ENCODE measurements at regions not wholly inside any gene's neighbourhood (a gene's known extent, or its start where the extent isn't known, plus 50 kb on each side); places are given as distances from the start of the nearest gene placed in this dataset.

- TF ChIP-seq CTCF (IDR thresholded peaks at IDR 0.05): no peak
- Histone ChIP-seq H3K4me1 (peaks cover 3 to 13% of the 10 kb centered on the region in 2 donors), H3K27me3 (no peaks in the 10 kb centered on the region), H3K36me3 (no peaks in the 10 kb centered on the region), H3K4me3 (no peak overlapping the region), H3K9me3 (no peaks in the 10 kb centered on the region), H3K27ac (peak overlapping the region; percentile 48 to 68)
- DNase-seq (ENCODE audit: low spot score in 2 of 2): peak in 1 of 2 donors; percentile 68
- intact Hi-C loops (cut with DNase I): loop anchor here (2.0 kb wide), 1 partner anchor 33 kb away; no protein-coding TSS in a partner anchor
These were observed 354.7 kb downstream of the STIM2 start for GRCh38 chr4:27215220-27215826.

- H3K36me3 ChIP-seq: no peaks in the 10 kb centered on the region
- H3K27me3 ChIP-seq: no peaks in the 10 kb centered on the region
- H3K27ac ChIP-seq: peak overlapping the region in 1 of 2 donors; percentile 15
- DNase-seq (ENCODE audit: low spot score in 2 of 2): no peak
- H3K9me3 ChIP-seq: no peaks in the 10 kb centered on the region
- peaks cover 3 to 13% of the 10 kb centered on the region in 2 donors for H3K4me1 ChIP-seq
- no peak for TF ChIP-seq CTCF (IDR thresholded peaks at IDR 0.05)
- H3K4me3 ChIP-seq: no peak overlapping the region
- intact Hi-C loops (cut with DNase I): no loop called here
These were observed 356.7 kb downstream of the STIM2 start for GRCh38 chr4:27217261-27217769.

GRCh38 chr4:27218013-27218412 lies 357.4 kb downstream of the STIM2 start:
- intact Hi-C loops (cut with DNase I): no loop called here
- no peaks in the 10 kb centered on the region for H3K36me3 ChIP-seq
- no peak overlapping the region for H3K27ac ChIP-seq
- no peaks in the 10 kb centered on the region for H3K27me3 ChIP-seq
- DNase-seq (ENCODE audit: low spot score in 2 of 2): no peak
- no peaks in the 10 kb centered on the region for H3K9me3 ChIP-seq
- H3K4me1 ChIP-seq: peaks cover 3 to 13% of the 10 kb centered on the region in 2 donors
- H3K4me3 ChIP-seq: no peak overlapping the region
- TF ChIP-seq CTCF (IDR thresholded peaks at IDR 0.05): no peak

- no peaks in the 10 kb centered on the region for H3K27me3 ChIP-seq
- intact Hi-C loops (cut with DNase I): no loop called here
- H3K4me3 ChIP-seq: no peak overlapping the region
- TF ChIP-seq CTCF (IDR thresholded peaks at IDR 0.05): no peak
- H3K9me3 ChIP-seq: no peaks in the 10 kb centered on the region
- H3K27ac ChIP-seq: no peak overlapping the region
- no peaks in the 10 kb centered on the region for H3K36me3 ChIP-seq
- H3K4me1 ChIP-seq: no peaks in the 10 kb centered on the region
- DNase-seq (ENCODE audit: low spot score in 2 of 2): no peak
These were observed 362.7 kb downstream of the STIM2 start for GRCh38 chr4:27223326-27223725.

- intact Hi-C loops (cut with DNase I): no loop called here
- Histone ChIP-seq H3K27ac (no peak overlapping the region), H3K36me3 (no peaks in the 10 kb centered on the region), H3K27me3 (no peaks in the 10 kb centered on the region), H3K9me3 (no peaks in the 10 kb centered on the region), H3K4me3 (no peak overlapping the region), H3K4me1 (no peaks in the 10 kb centered on the region)
- no peak for TF ChIP-seq CTCF (IDR thresholded peaks at IDR 0.05)
- DNase-seq (ENCODE audit: low spot score in 2 of 2): no peak
These were observed 372.9 kb downstream of the STIM2 start for GRCh38 chr4:27233531-27233930.

Data from ascending aorta (tissue), 2 donors.